B cell (primary cell): ENCODE measurements at regions not wholly inside any gene's neighbourhood (a gene's known extent, or its start where the extent isn't known, plus 50 kb on each side); places are given as distances from the start of the nearest gene placed in this dataset.

ENCODE experiments used
- ATAC-seq: fragments of 200-7000 bp; cut with Tn5 transposase; one replicate; pipeline ENCODE4 v1.10.0; 2021; ENCODE audit warnings: low read depth, mild to moderate bottlenecking, moderate number of reproducible peaks, moderate library complexity
- CTCF ChIA-PET: fragments of 350-600 bp; sonication (Branson Sonifier 250); formaldehyde crosslinking; loops from one replicate; lab custom pipeline; 2021; ENCODE audit warnings: antibody characterized with exemption, inconsistent platforms; lab: Charles Lee
- POLR2A ChIA-PET: fragments of 350-600 bp; sonication (Branson Sonifier 250); formaldehyde crosslinking; loops from one replicate; lab custom pipeline; 2021; ENCODE audit warnings: antibody characterized with exemption; lab: Charles Lee
- DNase-seq: peaks from one replicate; pipeline ENCODE4 v3.0.0; 2013
- H2AFZ ChIP-seq: 2 replicates; pipeline ENCODE4 v1.6.1; 2012; ENCODE audit warnings: mild to moderate bottlenecking, low read depth, low read length; ENCODE audit not compliant: insufficient read depth, poor library complexity, severe bottlenecking
- H3K27ac ChIP-seq, 2 donors: 1 replicate in 1 of 2; 2 replicates in 1 of 2; pipeline ENCODE4 v1.5.1; 2012 to 2013; ENCODE audit warnings: low read length in 2 of 2, mild to moderate bottlenecking in 2 of 2, moderate library complexity in 1 of 2
- H3K27me3 ChIP-seq, 4 experiments: fragments of 200-600 bp in 1 of 4; sonication (generic) in 1 of 4; replicated peaks in 1 of 4; 1 replicate in 2 of 4; 2 replicates in 2 of 4; pipeline versions ENCODE4 v1.6.1 to v1.7.0; 2013 to 2016; ENCODE audit warnings: low read length in 3 of 4, mild to moderate bottlenecking in 2 of 4, mixed read lengths in 1 of 4, moderate library complexity in 1 of 4; ENCODE audit not compliant: insufficient read depth in 4 of 4, control insufficient read depth in 3 of 4; ENCODE audit errors: control extremely low read depth in 1 of 4
- H3K36me3 ChIP-seq, 2 experiments: replicated peaks in 1 of 2; 1 replicate in 1 of 2; 2 replicates in 1 of 2; pipeline versions ENCODE4 v1.6.1 to v1.7.1; 2013; ENCODE audit warnings: low read length in 1 of 2; ENCODE audit not compliant: insufficient read depth in 2 of 2, control insufficient read depth in 1 of 2; ENCODE audit errors: control extremely low read depth in 1 of 2, extremely low read depth in 1 of 2
- H3K4me1 ChIP-seq, 2 donors: fragments of 200-600 bp in 1 of 2; sonication (generic) in 1 of 2; 1 replicate in 1 of 2; 2 replicates in 1 of 2; pipeline versions ENCODE4 v1.5.1 to v1.6.1; 2013 to 2017; ENCODE audit warnings: low read length in 2 of 2; ENCODE audit not compliant: control insufficient read depth in 2 of 2, insufficient read depth in 2 of 2
- H3K4me2 ChIP-seq: replicated peaks from 2 replicates; pipeline ENCODE3; 2012; ENCODE audit warnings: mild to moderate bottlenecking, low read depth, low read length; ENCODE audit not compliant: poor library complexity, severe bottlenecking
- H3K4me3 ChIP-seq, 5 experiments: fragments of 200-600 bp in 1 of 5; sonication (generic) in 1 of 5; 1 replicate in 3 of 5; 2 replicates in 2 of 5; pipeline versions ENCODE4 v1.5.1 to v1.7.0; 2011 to 2016; ENCODE audit warnings: low read length in 4 of 5, mild to moderate bottlenecking in 4 of 5, low read depth in 2 of 5, control low read depth in 1 of 5, moderate library complexity in 1 of 5; ENCODE audit not compliant: insufficient read depth in 1 of 5; ENCODE audit errors: control extremely low read depth in 1 of 5, extremely low read depth in 1 of 5
- H3K79me2 ChIP-seq: fragments of 200-600 bp; sonication (generic); one replicate; pipeline ENCODE4 v1.6.0; 2016; ENCODE audit warnings: low read length; ENCODE audit not compliant: control insufficient read depth, insufficient read depth
- H3K9ac ChIP-seq: fragments of 200-600 bp; sonication (generic); 2 replicates; pipeline ENCODE4 v1.6.1; 2017; ENCODE audit warnings: mild to moderate bottlenecking, low read length, moderate library complexity
- H3K9me3 ChIP-seq, 3 donors: one replicate each; pipeline versions ENCODE4 v1.6.1 to v1.7.1; 2013; ENCODE audit warnings: low read length in 2 of 3; ENCODE audit not compliant: control insufficient read depth in 2 of 3, insufficient read depth in 1 of 3; ENCODE audit errors: control extremely low read depth in 1 of 3
- H4K20me1 ChIP-seq: 2 replicates; pipeline ENCODE4 v1.6.0; 2012; ENCODE audit warnings: mild to moderate bottlenecking, low read length; ENCODE audit not compliant: insufficient read depth, control insufficient read depth, poor library complexity, severe bottlenecking
- H3K27ac Mint-ChIP-seq: one replicate; pipeline ENCODE4 v1.8.0; 2021; ENCODE audit warnings: mixed read lengths
- H3K27me3 Mint-ChIP-seq: one replicate; pipeline ENCODE4 v1.8.0; 2021; ENCODE audit warnings: mixed read lengths
- H3K4me1 Mint-ChIP-seq: one replicate; pipeline ENCODE4 v1.8.0; 2021; ENCODE audit warnings: mixed read lengths
- H3K4me3 Mint-ChIP-seq: one replicate; pipeline ENCODE4 v1.8.0; 2021; ENCODE audit warnings: mixed read lengths
- H3K9me3 Mint-ChIP-seq: one replicate; pipeline ENCODE4 v1.8.0; 2022; ENCODE audit warnings: mixed read lengths; ENCODE audit not compliant: insufficient read depth
- EZH2 ChIP-seq: IDR thresholded peaks from 2 replicates; pipeline ENCODE4 v1.6.1; 2012; ENCODE audit warnings: borderline replicate concordance, low read depth, mild to moderate bottlenecking, moderate library complexity, low read length; ENCODE audit not compliant: insufficient read depth, poor library complexity, severe bottlenecking
- WGBS: methylation state at CpG from one replicate; pipeline ENCODE4 v1.1.5; 2013; ENCODE audit warnings: missing lambda C conversion rate; ENCODE audit not compliant: insufficient coverage; 5-methylcytosine and 5-hydroxymethylcytosine counted together
- intact Hi-C: fragments of 100-400 bp; cut with micrococcal nuclease; formaldehyde crosslinking; loops from one replicate; pipeline ENCODE4 v1.10.0; 2022
- TF ChIP-seq, protein P1 (sequence below): fragments of 200-600 bp; IDR thresholded peaks from one replicate; pipeline ENCODE4 v1.8.0; 2022; ENCODE audit warnings: antibody characterized with exemption, mild to moderate bottlenecking

DNA sequence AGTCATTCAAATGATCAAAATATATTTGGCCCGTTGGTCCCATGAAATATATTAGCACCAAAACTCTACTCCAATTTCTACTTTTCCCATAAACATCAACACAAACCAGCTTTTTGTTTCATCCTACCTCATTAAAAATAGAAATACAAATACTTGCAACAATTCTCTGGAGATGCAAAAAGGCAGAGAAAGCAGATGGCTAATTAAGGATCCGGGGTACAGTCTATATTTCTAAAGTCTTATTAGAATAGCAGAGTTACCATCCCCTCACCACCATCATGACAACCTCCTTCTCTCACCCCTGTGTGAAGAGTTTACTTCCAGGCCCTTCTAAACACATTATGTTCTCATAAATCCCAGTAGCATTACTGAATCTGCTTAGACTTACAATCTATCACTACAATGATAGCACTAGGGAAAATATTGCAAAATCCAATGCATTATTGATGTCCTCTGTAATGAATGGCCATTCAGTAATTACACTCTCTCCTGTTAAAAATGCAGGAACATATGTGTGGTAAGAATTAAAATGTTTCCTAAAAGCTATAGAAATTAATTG, 133.8 kb downstream of the HHIPL2 start:
- H3K9ac ChIP-seq, result no peak overlapping the region
- no peak overlapping the region for H3K4me2 ChIP-seq
- no peaks in the 10 kb centered on the region for H3K4me1 ChIP-seq
- no peak overlapping the region for H3K27ac ChIP-seq
- H3K4me3 Mint-ChIP-seq, result no peak overlapping the region
- no peak overlapping the region for H2AFZ ChIP-seq
- H3K27me3 ChIP-seq, result no peaks in the 10 kb centered on the region
- ChIA-PET CTCF (no interaction called here), POLR2A (no interaction called here)
- no peaks in the 10 kb centered on the region for H4K20me1 ChIP-seq
- no peak for TF ChIP-seq EZH2
- TF ChIP-seq, protein P1, sequence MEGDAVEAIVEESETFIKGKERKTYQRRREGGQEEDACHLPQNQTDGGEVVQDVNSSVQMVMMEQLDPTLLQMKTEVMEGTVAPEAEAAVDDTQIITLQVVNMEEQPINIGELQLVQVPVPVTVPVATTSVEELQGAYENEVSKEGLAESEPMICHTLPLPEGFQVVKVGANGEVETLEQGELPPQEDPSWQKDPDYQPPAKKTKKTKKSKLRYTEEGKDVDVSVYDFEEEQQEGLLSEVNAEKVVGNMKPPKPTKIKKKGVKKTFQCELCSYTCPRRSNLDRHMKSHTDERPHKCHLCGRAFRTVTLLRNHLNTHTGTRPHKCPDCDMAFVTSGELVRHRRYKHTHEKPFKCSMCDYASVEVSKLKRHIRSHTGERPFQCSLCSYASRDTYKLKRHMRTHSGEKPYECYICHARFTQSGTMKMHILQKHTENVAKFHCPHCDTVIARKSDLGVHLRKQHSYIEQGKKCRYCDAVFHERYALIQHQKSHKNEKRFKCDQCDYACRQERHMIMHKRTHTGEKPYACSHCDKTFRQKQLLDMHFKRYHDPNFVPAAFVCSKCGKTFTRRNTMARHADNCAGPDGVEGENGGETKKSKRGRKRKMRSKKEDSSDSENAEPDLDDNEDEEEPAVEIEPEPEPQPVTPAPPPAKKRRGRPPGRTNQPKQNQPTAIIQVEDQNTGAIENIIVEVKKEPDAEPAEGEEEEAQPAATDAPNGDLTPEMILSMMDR, result no peak
- ATAC-seq (no peak), DNase-seq (no peak)
- no peaks in the 10 kb centered on the region for H3K79me2 ChIP-seq
- no peak overlapping the region for H3K27ac Mint-ChIP-seq
- H3K36me3 ChIP-seq, result no peaks in the 10 kb centered on the region
- H3K27me3 Mint-ChIP-seq, result peaks cover 8% of the 10 kb centered on the region
- intact Hi-C loops, result no loop called here
- no CpG with 5 or more reads among the region's 2 CpGs for WGBS
- H3K9me3 ChIP-seq, result no peaks in the 10 kb centered on the region
- H3K4me3 ChIP-seq, result no peak overlapping the region
- no peaks in the 10 kb centered on the region for H3K4me1 Mint-ChIP-seq
- H3K9me3 Mint-ChIP-seq, result no peaks in the 10 kb centered on the region

DNA sequence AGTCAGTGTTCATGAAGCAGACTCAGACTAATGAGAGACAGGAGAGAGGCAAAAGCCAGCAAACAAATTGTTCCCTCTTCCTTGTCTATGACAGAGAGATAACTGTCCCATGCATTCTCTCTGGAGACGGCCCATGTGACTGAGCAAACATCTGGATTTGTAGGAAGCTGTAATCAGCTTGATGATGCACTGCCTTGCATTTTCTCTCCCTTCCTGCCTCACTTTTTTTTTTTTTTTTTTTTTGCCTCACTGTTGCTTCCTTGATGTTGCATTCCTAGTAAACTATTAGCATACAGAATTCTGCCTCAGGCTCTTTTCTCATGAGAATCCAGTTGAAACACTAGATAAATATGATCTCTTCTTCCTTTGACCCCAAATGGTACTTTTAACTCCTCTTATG, 134.5 kb downstream of the HHIPL2 start:
- ChIA-PET CTCF (no interaction called here), POLR2A (no interaction called here)
- no peaks in the 10 kb centered on the region for H3K4me1 ChIP-seq
- no peak overlapping the region for H3K4me2 ChIP-seq
- H3K79me2 ChIP-seq, result no peaks in the 10 kb centered on the region
- no peak overlapping the region for H3K4me3 ChIP-seq
- no peak overlapping the region for H3K9ac ChIP-seq
- Mint-ChIP-seq H3K27ac (no peak overlapping the region), H3K9me3 (peaks cover 4% of the 10 kb centered on the region), H3K27me3 (peaks cover 5% of the 10 kb centered on the region), H3K4me3 (no peak overlapping the region), H3K4me1 (no peaks in the 10 kb centered on the region)
- ATAC-seq (no peak), DNase-seq (no peak)
- H4K20me1 ChIP-seq, result no peaks in the 10 kb centered on the region
- H3K36me3 ChIP-seq, result no peaks in the 10 kb centered on the region
- H2AFZ ChIP-seq, result no peak overlapping the region
- WGBS, result no CpG with 5 or more reads among the region's 1 CpG
- TF ChIP-seq, protein P1, result no peak
- TF ChIP-seq EZH2, result no peak
- no peaks in the 10 kb centered on the region for H3K9me3 ChIP-seq
- no peak overlapping the region for H3K27ac ChIP-seq
- intact Hi-C loops, result no loop called here
- no peaks in the 10 kb centered on the region for H3K27me3 ChIP-seq
